Naive thymus-derived CD8-positive, alpha-beta T cell (primary cell): ENCODE measurements at regions not wholly inside any gene's neighbourhood (a gene's known extent, or its start where the extent isn't known, plus 50 kb on each side); places are given as distances from the start of the nearest gene placed in this dataset.

Experiments used
- ATAC-seq, 2 donors: fragments of 150-1000 bp; cut with Tn5 transposase in 1 of 2; sonication (Bioruptor Pico), chemical (Tn5 transposase) in 1 of 2; 1 replicate in 1 of 2; 2 replicates in 1 of 2; pipeline ENCODE4 v1.10.0; 2021; ENCODE audit warnings: mild to moderate bottlenecking in 2 of 2, moderate library complexity in 2 of 2
- POLR2A ChIA-PET: fragments of 350-600 bp; sonication (Branson Sonifier 250); formaldehyde crosslinking; loops from one replicate; lab custom pipeline; 2021; ENCODE audit warnings: antibody characterized with exemption; lab: Charles Lee
- DNase-seq, 10 donors: peaks; one replicate each; pipeline versions ENCODE4 v3.0.0 to v3.0.0-alpha.2; 2020 to 2022
- H3K27ac Mint-ChIP-seq, 10 donors: one replicate each; pipeline ENCODE4 v1.8.0; 2020 to 2022; ENCODE audit warnings: mild to moderate bottlenecking in 10 of 10, mixed read lengths in 10 of 10, moderate library complexity in 4 of 10, inconsistent platforms in 1 of 10
- H3K27me3 Mint-ChIP-seq, 5 donors: one replicate each; pipeline ENCODE4 v1.8.0; 2021 to 2022; ENCODE audit warnings: mixed read lengths in 5 of 5
- H3K36me3 Mint-ChIP-seq, 3 donors: one replicate each; pipeline ENCODE4 v1.8.0; 2020 to 2022; ENCODE audit warnings: mixed read lengths in 3 of 3, mild to moderate bottlenecking in 2 of 3, inconsistent platforms in 1 of 3
- H3K4me1 Mint-ChIP-seq, 4 donors: one replicate each; pipeline ENCODE4 v1.8.0; 2021 to 2022; ENCODE audit warnings: mixed read lengths in 4 of 4
- H3K4me3 Mint-ChIP-seq, 10 donors: one replicate each; pipeline ENCODE4 v1.8.0; 2020 to 2022; ENCODE audit warnings: mild to moderate bottlenecking in 10 of 10, mixed read lengths in 10 of 10, moderate library complexity in 6 of 10, inconsistent platforms in 1 of 10
- H3K9me3 Mint-ChIP-seq, 9 donors: one replicate each; pipeline ENCODE4 v1.8.0; 2020 to 2022; ENCODE audit warnings: mixed read lengths in 9 of 9, mild to moderate bottlenecking in 3 of 9, inconsistent platforms in 1 of 9, moderate library complexity in 1 of 9

- DNase-seq (no peak), ATAC-seq (no peak)
- H3K36me3 Mint-ChIP-seq: no peaks in the 10 kb centered on the region
- peaks cover 0 to 4% (median 0%) of the 10 kb centered on the region in 9 donors for H3K9me3 Mint-ChIP-seq
- POLR2A ChIA-PET: no interaction called here
- H3K27ac Mint-ChIP-seq: no peak overlapping the region
- peaks cover 0 to 4% (median 0%) of the 10 kb centered on the region in 5 donors for H3K27me3 Mint-ChIP-seq
- no peak overlapping the region for H3K4me3 Mint-ChIP-seq
- H3K4me1 Mint-ChIP-seq: no peaks in the 10 kb centered on the region
Measured at GRCh38 chr3:182235504-182235903, 523.8 kb downstream of the SOX2 start.

- Mint-ChIP-seq H3K4me1 (no peaks in the 10 kb centered on the region), H3K36me3 (no peaks in the 10 kb centered on the region), H3K4me3 (no peak overlapping the region), H3K27ac (no peak overlapping the region), H3K9me3 (peaks cover 0 to 3% (median 0%) of the 10 kb centered on the region in 9 donors), H3K27me3 (peaks cover 0 to 4% (median 0%) of the 10 kb centered on the region in 5 donors)
- DNase-seq (no peak), ATAC-seq (no peak)
- POLR2A ChIA-PET: no interaction called here
Measured at GRCh38 chr3:182238126-182238525, 526.4 kb downstream of the SOX2 start.

DNA sequence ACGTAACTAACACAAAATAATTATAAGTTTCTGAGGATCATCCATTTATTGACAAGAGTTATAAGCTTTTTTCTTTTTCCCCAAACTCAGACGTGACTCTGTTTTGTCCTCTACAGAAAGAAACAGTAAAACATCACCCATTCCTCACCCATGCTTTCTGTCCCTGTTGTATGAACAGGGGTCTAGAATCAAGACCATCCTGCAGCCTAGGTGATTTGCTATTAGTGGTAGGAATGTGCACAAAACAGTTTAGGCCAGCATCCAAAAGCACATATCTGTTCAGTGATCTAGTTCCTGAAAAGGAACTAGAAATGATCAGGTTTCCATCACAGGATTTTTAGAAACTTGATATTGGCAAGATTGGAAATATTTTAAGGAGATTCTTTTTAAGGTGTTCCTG is 527.6 kb downstream of the SOX2 start:
- Mint-ChIP-seq H3K27ac (no peak overlapping the region), H3K27me3 (peaks cover 0 to 2% (median 0%) of the 10 kb centered on the region in 5 donors), H3K9me3 (no peaks in the 10 kb centered on the region), H3K36me3 (no peaks in the 10 kb centered on the region), H3K4me3 (no peak overlapping the region), H3K4me1 (no peaks in the 10 kb centered on the region)
- POLR2A ChIA-PET: no interaction called here
- no peak for ATAC-seq
- DNase-seq: no peak

- no peaks in the 10 kb centered on the region for H3K4me1 Mint-ChIP-seq
- H3K4me3 Mint-ChIP-seq: no peak overlapping the region
- H3K27ac Mint-ChIP-seq: no peak overlapping the region
- no peaks in the 10 kb centered on the region for H3K36me3 Mint-ChIP-seq
- no peaks in the 10 kb centered on the region for H3K9me3 Mint-ChIP-seq
- DNase-seq (no peak), ATAC-seq (no peak)
- H3K27me3 Mint-ChIP-seq: peaks cover 0 to 5% (median 0%) of the 10 kb centered on the region in 5 donors
- POLR2A ChIA-PET: no interaction called here
Measured at GRCh38 chr3:182240474-182240873, 528.7 kb downstream of the SOX2 start.

GRCh38 chr3:182241196-182241765 is 529.6 kb downstream of the SOX2 start:
- Mint-ChIP-seq H3K27ac (no peak overlapping the region), H3K4me1 (no peaks in the 10 kb centered on the region), H3K4me3 (no peak overlapping the region), H3K27me3 (peaks cover 0 to 6% (median 0%) of the 10 kb centered on the region in 5 donors), H3K36me3 (no peaks in the 10 kb centered on the region), H3K9me3 (no peaks in the 10 kb centered on the region)
- no peak for ATAC-seq
- POLR2A ChIA-PET: no interaction called here
- no peak for DNase-seq

- Mint-ChIP-seq H3K27me3 (peaks cover 0 to 6% (median 0%) of the 10 kb centered on the region in 5 donors), H3K27ac (no peak overlapping the region), H3K36me3 (no peaks in the 10 kb centered on the region), H3K4me1 (no peaks in the 10 kb centered on the region), H3K9me3 (no peaks in the 10 kb centered on the region), H3K4me3 (no peak overlapping the region)
- DNase-seq (no peak), ATAC-seq (no peak)
- POLR2A ChIA-PET: no interaction called here
Measured at GRCh38 chr3:182241766-182242488, 530.2 kb downstream of the SOX2 start.

DNA sequence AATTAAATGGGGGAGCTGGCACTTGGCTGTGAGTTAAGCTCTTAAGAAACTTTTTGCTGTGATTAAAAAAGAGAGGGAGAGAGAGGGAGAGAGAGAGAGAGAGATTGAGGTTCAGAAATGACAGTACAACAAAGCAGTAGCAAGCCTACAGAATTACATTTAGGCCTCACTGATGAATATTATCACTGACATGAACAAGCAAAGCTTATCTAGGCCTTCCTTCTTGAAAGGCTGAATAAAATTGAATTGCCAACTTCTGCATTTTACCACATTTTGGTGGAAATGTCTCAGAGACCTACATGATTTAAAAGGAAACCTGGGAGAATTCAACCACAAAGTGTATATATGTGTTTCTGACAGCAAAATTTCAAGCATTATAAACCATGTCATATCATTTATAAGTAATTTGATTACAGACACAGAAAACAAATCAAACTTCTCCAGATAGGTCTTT is 530.8 kb downstream of the SOX2 start:
- H3K27me3 Mint-ChIP-seq: peaks cover 0 to 6% (median 0%) of the 10 kb centered on the region in 5 donors
- H3K36me3 Mint-ChIP-seq: no peaks in the 10 kb centered on the region
- peaks cover 0 to 2% (median 0%) of the 10 kb centered on the region in 9 donors for H3K9me3 Mint-ChIP-seq
- POLR2A ChIA-PET: no interaction called here
- no peak overlapping the region for H3K27ac Mint-ChIP-seq
- ATAC-seq (no peak), DNase-seq (no peak)
- no peaks in the 10 kb centered on the region for H3K4me1 Mint-ChIP-seq
- H3K4me3 Mint-ChIP-seq: no peak overlapping the region

DNA sequence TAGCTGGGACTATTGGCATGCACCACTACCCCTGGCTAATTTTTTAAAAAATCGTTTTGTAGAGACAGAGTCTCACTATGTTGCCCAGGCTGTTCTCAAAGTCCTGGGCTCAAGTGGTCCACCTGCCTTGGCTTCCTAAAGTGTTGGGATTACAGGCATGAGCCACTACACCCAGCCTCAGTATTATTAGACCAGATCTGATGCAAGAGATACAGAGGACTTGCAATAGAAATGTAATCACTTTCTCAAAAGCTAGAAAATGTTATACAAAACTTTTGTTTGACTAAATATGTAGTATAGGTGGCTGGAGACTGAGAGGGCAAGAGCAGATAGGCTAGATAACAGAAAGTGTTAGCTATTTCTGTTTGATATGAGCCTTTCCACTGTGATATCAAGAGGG is 531.9 kb downstream of the SOX2 start:
- POLR2A ChIA-PET: no interaction called here
- ATAC-seq: no peak
- no peaks in the 10 kb centered on the region for H3K36me3 Mint-ChIP-seq

GRCh38 chr3:182244222-182244971 is 532.7 kb downstream of the SOX2 start:
- POLR2A ChIA-PET: no interaction called here
- Mint-ChIP-seq H3K9me3 (peaks cover 0 to 2% (median 0%) of the 10 kb centered on the region in 9 donors), H3K4me3 (no peak overlapping the region), H3K27ac (no peak overlapping the region), H3K36me3 (no peaks in the 10 kb centered on the region), H3K27me3 (peaks cover 0 to 6% (median 0%) of the 10 kb centered on the region in 5 donors), H3K4me1 (no peaks in the 10 kb centered on the region)
- DNase-seq (no peak), ATAC-seq (no peak)

More for the DNA sequence above, 531.9 kb downstream of the SOX2 start:
- Mint-ChIP-seq H3K4me3 (no peak overlapping the region), H3K9me3 (peaks cover 0 to 2% (median 0%) of the 10 kb centered on the region in 9 donors), H3K27me3 (peaks cover 0 to 6% (median 0%) of the 10 kb centered on the region in 5 donors), H3K27ac (no peak overlapping the region), H3K4me1 (no peaks in the 10 kb centered on the region)
- DNase-seq: no peak

DNA sequence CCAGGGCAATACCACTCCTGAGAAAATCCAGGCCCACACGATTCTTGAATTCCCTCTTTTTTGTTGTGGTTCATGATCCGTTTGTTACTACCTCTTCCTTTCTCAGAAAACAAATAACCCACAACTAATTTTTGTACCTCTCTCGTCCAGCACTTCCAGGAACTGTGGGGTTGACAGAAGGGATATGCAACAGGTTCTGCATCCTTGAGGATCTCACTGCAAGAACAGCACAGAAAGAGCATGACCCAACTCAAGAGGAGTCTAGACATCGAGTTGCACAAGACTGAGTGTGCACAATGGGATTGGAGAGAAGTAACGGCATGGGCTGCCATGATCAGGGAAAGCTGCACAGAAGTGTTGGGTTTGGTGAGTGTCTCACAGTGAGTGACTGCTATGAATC is 533.3 kb downstream of the SOX2 start:
- no peak overlapping the region for H3K27ac Mint-ChIP-seq
- peaks cover 0 to 6% (median 0%) of the 10 kb centered on the region in 5 donors for H3K27me3 Mint-ChIP-seq
- no peak for ATAC-seq
- H3K9me3 Mint-ChIP-seq: peaks cover 0 to 2% (median 0%) of the 10 kb centered on the region in 9 donors
- POLR2A ChIA-PET: no interaction called here
- DNase-seq: no peak
- no peaks in the 10 kb centered on the region for H3K4me1 Mint-ChIP-seq
- H3K36me3 Mint-ChIP-seq: no peaks in the 10 kb centered on the region
- no peak overlapping the region for H3K4me3 Mint-ChIP-seq

DNA sequence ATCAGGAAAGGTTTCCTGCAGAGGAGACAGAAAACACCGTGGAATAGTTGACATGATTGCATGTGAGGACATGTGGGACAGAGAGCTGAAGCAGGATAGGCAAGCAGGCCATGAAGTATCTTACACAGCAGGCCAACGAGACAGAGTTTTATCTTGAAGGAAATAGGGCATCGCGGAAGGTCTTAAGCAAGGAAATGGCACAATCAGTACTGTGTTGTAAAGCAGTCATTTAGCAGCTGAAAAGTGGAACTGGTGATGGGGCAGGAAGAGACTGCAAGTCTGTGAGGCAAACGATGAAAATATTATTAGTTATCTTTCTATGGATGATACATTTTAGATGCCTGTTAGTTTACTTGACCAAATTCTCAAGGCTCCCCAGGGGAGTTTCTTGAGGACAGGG is 535.1 kb downstream of the SOX2 start:
- Mint-ChIP-seq H3K9me3 (peaks cover 0 to 2% (median 0%) of the 10 kb centered on the region in 9 donors), H3K27me3 (peaks cover 0 to 6% (median 0%) of the 10 kb centered on the region in 5 donors), H3K36me3 (no peaks in the 10 kb centered on the region), H3K4me1 (no peaks in the 10 kb centered on the region), H3K4me3 (no peak overlapping the region), H3K27ac (no peak overlapping the region)
- DNase-seq (no peak), ATAC-seq (no peak)
- POLR2A ChIA-PET: no interaction called here

DNA sequence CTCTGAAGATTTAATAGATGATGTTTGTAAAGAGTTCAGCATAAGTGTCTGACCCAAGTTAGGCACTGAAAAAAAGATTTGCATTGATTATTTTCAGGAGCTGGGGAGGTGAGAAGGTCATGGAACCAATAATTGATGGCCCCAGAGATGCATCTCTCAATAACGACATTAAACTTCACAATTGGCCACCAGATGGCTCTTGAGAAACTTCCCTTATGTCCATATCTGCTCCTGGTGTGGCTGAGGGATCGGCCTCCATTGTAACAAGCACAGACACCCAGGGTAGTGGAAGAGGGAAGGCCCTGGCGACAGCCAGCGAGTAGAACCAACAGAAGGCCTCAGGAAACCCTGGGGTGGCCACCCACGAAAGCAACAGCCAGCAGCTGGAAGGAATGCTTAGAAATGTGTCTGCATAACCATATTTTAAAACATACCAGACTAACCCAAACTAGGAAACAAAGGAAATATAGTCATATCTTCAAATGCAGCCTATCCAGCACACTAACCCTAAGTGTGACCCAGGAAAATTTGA is 536.7 kb downstream of the SOX2 start:
- Mint-ChIP-seq H3K27ac (no peak overlapping the region), H3K27me3 (peaks cover 0 to 6% (median 0%) of the 10 kb centered on the region in 5 donors), H3K9me3 (peaks cover 0 to 2% (median 0%) of the 10 kb centered on the region in 9 donors), H3K36me3 (no peaks in the 10 kb centered on the region), H3K4me3 (no peak overlapping the region), H3K4me1 (no peaks in the 10 kb centered on the region)
- ATAC-seq (no peak), DNase-seq (no peak)
- POLR2A ChIA-PET: no interaction called here

- Mint-ChIP-seq H3K36me3 (no peaks in the 10 kb centered on the region), H3K9me3 (peaks cover 0 to 2% (median 0%) of the 10 kb centered on the region in 9 donors), H3K4me1 (no peaks in the 10 kb centered on the region), H3K27me3 (peaks cover 0 to 7% (median 2%) of the 10 kb centered on the region in 5 donors), H3K4me3 (no peak overlapping the region), H3K27ac (no peak overlapping the region)
- ATAC-seq (no peak), DNase-seq (no peak)
- POLR2A ChIA-PET: no interaction called here
Measured at GRCh38 chr3:182252802-182253201, 540.5 kb upstream of the ATP11B start.
